H1 (cell line): ENCODE measurements at regions not wholly inside any gene's neighbourhood (a gene's known extent, or its start where the extent isn't known, plus 50 kb on each side); places are given as distances from the start of the nearest gene placed in this dataset.

Experiments
- CTCF ChIA-PET: fragments of 300-600 bp; sonication (Branson Sonifier 250); formaldehyde crosslinking; loops from one replicate; lab custom pipeline; 2021; ENCODE audit not compliant: partially characterized antibody; lab: Charles Lee
- POLR2A ChIA-PET: fragments of 300-600 bp; sonication (Branson Sonifier 250); formaldehyde crosslinking; loops from one replicate; lab custom pipeline; 2021; ENCODE audit warnings: inconsistent platforms; ENCODE audit not compliant: partially characterized antibody; lab: Charles Lee
- DNase-seq, 2 experiments: peaks; one replicate each; pipeline versions ENCODE4 v3.0.0 to v3.0.0-alpha.2; 2010 to 2022; ENCODE audit warnings: low spot score in 2 of 2, low read depth in 1 of 2, mixed read lengths in 1 of 2
- FAIRE-seq: peaks from 2 replicates; lab custom pipeline; 2011; peaks lifted over from hg19 to GRCh38; lab: Jason Lieb, UNC
- H2AFZ ChIP-seq: 2 replicates; pipeline ENCODE4 v1.8.1; 2012; ENCODE audit warnings: low read length, inconsistent platforms
- H2AK5ac ChIP-seq: 2 replicates; pipeline ENCODE4 v1.6.1; 2013; ENCODE audit warnings: low read depth, low read length
- H2BK120ac ChIP-seq: replicated peaks from 2 replicates; pipeline ENCODE3; 2013; ENCODE audit warnings: low read depth, low read length, inconsistent platforms
- H2BK12ac ChIP-seq: 2 replicates; pipeline ENCODE4 v1.6.1; 2013; ENCODE audit warnings: low read depth, low read length
- H2BK15ac ChIP-seq: 2 replicates; pipeline ENCODE4 v1.6.1; 2013; ENCODE audit warnings: low read length
- H2BK20ac ChIP-seq: 2 replicates; pipeline ENCODE4 v1.6.1; 2013; ENCODE audit warnings: low read length
- H2BK5ac ChIP-seq: 2 replicates; pipeline ENCODE4 v1.6.1; 2013; ENCODE audit warnings: low read depth, low read length
- H3K14ac ChIP-seq: 2 replicates; pipeline ENCODE4 v1.6.1; 2013; ENCODE audit warnings: inconsistent platforms; ENCODE audit not compliant: insufficient read length
- H3K18ac ChIP-seq: 2 replicates; pipeline ENCODE4 v1.6.1; 2013; ENCODE audit warnings: low read length; ENCODE audit errors: extremely low read depth
- H3K23ac ChIP-seq: 2 replicates; pipeline ENCODE4 v1.6.1; 2013; ENCODE audit warnings: inconsistent platforms; ENCODE audit not compliant: insufficient read length
- H3K23me2 ChIP-seq: 2 replicates; pipeline ENCODE4 v1.6.1; 2013; ENCODE audit warnings: low read depth, low read length
- H3K27ac ChIP-seq: 2 replicates; pipeline ENCODE4 v1.6.1; 2011; ENCODE audit warnings: low read depth, low read length, inconsistent platforms
- H3K27me3 ChIP-seq, 4 experiments: replicated peaks in 1 of 4; 1 replicate in 1 of 4; 2 replicates in 3 of 4; pipeline versions ENCODE4 v1.6.1 to v1.8.1; 2011 to 2013; ENCODE audit warnings: low read length in 3 of 4, mild to moderate bottlenecking in 3 of 4, inconsistent platforms in 2 of 4, mixed read lengths in 2 of 4, moderate library complexity in 1 of 4; ENCODE audit not compliant: control insufficient read depth in 3 of 4, insufficient read depth in 3 of 4; ENCODE audit errors: extremely low read depth in 1 of 4
- H3K36me3 ChIP-seq, 4 experiments: 2 replicates each; pipeline versions ENCODE4 v1.6.1 to v1.8.1; 2011 to 2013; ENCODE audit warnings: mild to moderate bottlenecking in 4 of 4, low read length in 3 of 4, moderate library complexity in 2 of 4, control low read depth in 1 of 4, inconsistent platforms in 1 of 4; ENCODE audit not compliant: insufficient read depth in 4 of 4, control insufficient read depth in 2 of 4
- H3K4ac ChIP-seq: replicated peaks from 2 replicates; pipeline ENCODE3; 2013; ENCODE audit warnings: low read length, low read depth, mixed read lengths, inconsistent platforms; ENCODE audit not compliant: insufficient read length
- H3K4me1 ChIP-seq, 4 experiments: replicated peaks in 1 of 4; 1 replicate in 1 of 4; 2 replicates in 3 of 4; pipeline versions ENCODE4 v1.6.1 to v1.8.1; 2011 to 2013; ENCODE audit warnings: low read length in 3 of 4, inconsistent platforms in 2 of 4, mixed read lengths in 1 of 4; ENCODE audit not compliant: insufficient read depth in 4 of 4, control insufficient read depth in 3 of 4
- H3K4me2 ChIP-seq, 2 experiments: 2 replicates each; pipeline versions ENCODE4 v1.6.1 to v1.8.1; 2011 to 2013; ENCODE audit warnings: low read depth in 2 of 2, low read length in 2 of 2, control low read depth in 1 of 2, inconsistent platforms in 1 of 2, mild to moderate bottlenecking in 1 of 2; ENCODE audit not compliant: insufficient read depth in 1 of 2
- H3K4me3 ChIP-seq, 4 experiments: fragments of 200-600, 300-600 bp in 1 of 4; sonication (generic), shearing (Covaris generic), sonication (Bioruptor Twin) in 1 of 4; 2 replicates each; pipeline versions ENCODE4 v1.5.1 to v1.8.1; 2011 to 2016; ENCODE audit warnings: low read length in 4 of 4, low read depth in 3 of 4, control low read depth in 2 of 4, inconsistent platforms in 2 of 4, mild to moderate bottlenecking in 2 of 4, mixed read lengths in 1 of 4, moderate library complexity in 1 of 4; ENCODE audit not compliant: insufficient read depth in 2 of 4; ENCODE audit errors: extremely low read depth in 1 of 4
- H3K56ac ChIP-seq: replicated peaks from 2 replicates; pipeline ENCODE3; 2013; ENCODE audit warnings: low read depth, mild to moderate bottlenecking, mixed read lengths, low read length, inconsistent platforms; ENCODE audit not compliant: insufficient read length
- H3K79me1 ChIP-seq: 2 replicates; pipeline ENCODE4 v1.6.1; 2013; ENCODE audit warnings: low read depth, low read length, control low read depth
- H3K79me2 ChIP-seq, 2 experiments: 2 replicates each; pipeline versions ENCODE4 v1.6.1 to v1.8.1; 2012 to 2013; ENCODE audit warnings: low read length in 2 of 2, mild to moderate bottlenecking in 2 of 2, inconsistent platforms in 1 of 2; ENCODE audit not compliant: insufficient read depth in 2 of 2, control insufficient read depth in 1 of 2
- H3K9ac ChIP-seq, 4 experiments: replicated peaks in 1 of 4; 1 replicate in 1 of 4; 2 replicates in 3 of 4; pipeline versions ENCODE4 v1.6.1 to v1.8.1; 2011 to 2013; ENCODE audit warnings: low read depth in 3 of 4, low read length in 3 of 4, control low read depth in 2 of 4, mild to moderate bottlenecking in 2 of 4, moderate library complexity in 2 of 4, inconsistent platforms in 1 of 4; ENCODE audit errors: extremely low read depth in 1 of 4
- H3K9me3 ChIP-seq, 2 experiments: 2 replicates each; pipeline versions ENCODE4 v1.6.1 to v1.8.1; 2012 to 2013; ENCODE audit warnings: mild to moderate bottlenecking in 2 of 2, moderate library complexity in 2 of 2, control low read depth in 1 of 2, inconsistent platforms in 1 of 2, low read depth in 1 of 2, low read length in 1 of 2, mixed read lengths in 1 of 2; ENCODE audit not compliant: insufficient read depth in 2 of 2
- H4K20me1 ChIP-seq, 2 experiments: replicated peaks in 1 of 2; 2 replicates each; pipeline versions ENCODE3 to v1.8.1; 2011 to 2013; ENCODE audit warnings: inconsistent platforms in 2 of 2, low read length in 2 of 2, mild to moderate bottlenecking in 1 of 2; ENCODE audit not compliant: insufficient read depth in 2 of 2, control insufficient read depth in 1 of 2
- H4K5ac ChIP-seq: 2 replicates; pipeline ENCODE4 v1.6.1; 2013; ENCODE audit warnings: low read length, low read depth, mixed read lengths, inconsistent platforms; ENCODE audit not compliant: insufficient read length
- H4K8ac ChIP-seq: 2 replicates; pipeline ENCODE4 v1.8.0; 2013; ENCODE audit warnings: mild to moderate bottlenecking, moderate library complexity, low read length, inconsistent platforms; ENCODE audit not compliant: insufficient read depth; ENCODE audit errors: extremely low read depth
- H4K91ac ChIP-seq: replicated peaks from 2 replicates; pipeline ENCODE3; 2013; ENCODE audit warnings: low read length, mixed read lengths, inconsistent platforms; ENCODE audit not compliant: insufficient read length
- EGR1 ChIP-seq: IDR thresholded peaks from 2 replicates; pipeline ENCODE4 v1.6.1; 2011; ENCODE audit warnings: low read depth, low read length, borderline replicate concordance
- EP300 ChIP-seq, 2 experiments: IDR thresholded peaks; 1 replicate in 1 of 2; 2 replicates in 1 of 2; pipeline ENCODE4 v1.6.1; 2011 to 2012; ENCODE audit warnings: low read depth in 2 of 2, low read length in 2 of 2, mild to moderate bottlenecking in 2 of 2, borderline replicate concordance in 1 of 2, inconsistent platforms in 1 of 2, moderate library complexity in 1 of 2
- EZH2 ChIP-seq: fragments of 200-600 bp; sonication (generic); IDR thresholded peaks from 2 replicates; pipeline ENCODE4 v1.7.1; 2012; ENCODE audit warnings: low read depth, mild to moderate bottlenecking, moderate library complexity, low read length, inconsistent platforms; ENCODE audit not compliant: severe bottlenecking
- KDM1A ChIP-seq: fragments of 200-600, 300-600 bp; sonication (generic); IDR thresholded peaks from 2 replicates; pipeline ENCODE4 v1.7.1; 2016; ENCODE audit warnings: mild to moderate bottlenecking, low read length, borderline replicate concordance
- MAFK ChIP-seq: IDR thresholded peaks from 2 replicates; pipeline ENCODE4 v1.6.1; 2012; ENCODE audit warnings: low read depth, mild to moderate bottlenecking, improper control_type of control experiment, low read length
- NRF1 ChIP-seq: IDR thresholded peaks from 2 replicates; pipeline ENCODE4 v1.6.1; 2011; ENCODE audit warnings: mild to moderate bottlenecking, low read depth, low read length, improper control_type of control experiment
- POU5F1 ChIP-seq: IDR thresholded peaks from 2 replicates; pipeline ENCODE4 v1.6.1; 2011; ENCODE audit warnings: low read depth, mild to moderate bottlenecking, low read length, moderate library complexity
- RFX5 ChIP-seq: IDR thresholded peaks from 2 replicates; pipeline ENCODE4 v1.6.1; 2011; ENCODE audit warnings: low read depth, low read length, improper control_type of control experiment, borderline replicate concordance
- RNF2 ChIP-seq: fragments of 200-900, 300-1000 bp; sonication (generic); IDR thresholded peaks from 2 replicates; pipeline ENCODE4 v1.7.1; 2016; ENCODE audit warnings: borderline replicate concordance, low read depth, mild to moderate bottlenecking, antibody characterized with exemption, low read length; ENCODE audit not compliant: poor library complexity, severe bottlenecking; ENCODE audit errors: missing control alignments
- SIN3A ChIP-seq, 2 experiments: IDR thresholded peaks in 1 of 2; conservative IDR thresholded peaks in 1 of 2; 2 replicates each; pipeline ENCODE4 v1.6.1; 2011 to 2012; ENCODE audit warnings: low read length in 2 of 2, improper control_type of control experiment in 1 of 2, low read depth in 1 of 2, mild to moderate bottlenecking in 1 of 2
- SP2 ChIP-seq: IDR thresholded peaks from 2 replicates; pipeline ENCODE4 v1.6.1; 2012; ENCODE audit warnings: mild to moderate bottlenecking, low read length, inconsistent platforms
- WGBS, 2 experiments: shearing (Covaris generic) in 1 of 2; methylation state at CpG; one replicate each; pipeline versions ENCODE4 v1.1.6 to v1.1.7; 2013 to 2015; ENCODE audit warnings: low lambda C conversion rate in 2 of 2, mixed read lengths in 2 of 2, inconsistent platforms in 1 of 2, low coverage in 1 of 2, missing lambda C conversion rate in 1 of 2; ENCODE audit not compliant: insufficient replicate concordance in 2 of 2, insufficient coverage in 1 of 2, insufficient read length in 1 of 2; ENCODE audit errors: extremely low coverage in 1 of 2, missing lambda C conversion rate in 1 of 2; 5-methylcytosine and 5-hydroxymethylcytosine counted together
- TF ChIP-seq, protein P1 (sequence below): IDR thresholded peaks from 2 replicates; pipeline ENCODE4 v1.6.1; 2011; ENCODE audit warnings: low read depth, mild to moderate bottlenecking, low read length; ENCODE audit not compliant: insufficient read depth
- TF ChIP-seq, protein P2 (sequence below): IDR thresholded peaks from 2 replicates; pipeline ENCODE4 v1.6.1; 2012; ENCODE audit warnings: inconsistent platforms

DNA sequence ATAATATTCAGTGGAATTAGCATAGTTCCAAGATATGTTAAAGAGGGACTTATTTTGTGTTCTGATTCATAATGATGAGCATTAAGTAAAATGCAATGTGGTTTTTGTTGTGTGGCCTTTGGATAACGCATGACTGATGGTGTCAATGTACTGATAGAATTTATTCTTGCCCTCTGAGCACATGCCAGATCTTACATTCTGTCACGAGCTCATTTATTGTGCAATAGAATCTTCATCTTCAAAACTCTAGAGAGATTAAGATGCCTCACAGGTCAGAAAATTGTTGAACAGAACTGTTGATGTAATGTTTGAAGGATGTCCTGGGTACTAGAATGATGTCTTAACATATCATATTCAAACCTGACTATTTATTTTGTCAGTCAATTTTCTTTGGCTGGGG is 148.0 kb upstream of the HTR2A start:
- Histone ChIP-seq H3K79me2 (no peaks in the 10 kb centered on the region), H3K4me2 (no peak overlapping the region), H3K9ac (no peak overlapping the region), H3K4me1 (peaks cover 0 to 5% (median 1%) of the 10 kb centered on the region in 4 experiments; a peak in 2 of 7 replicates), H2BK12ac (no peak overlapping the region), H3K27me3 (peaks cover 0 to 1% (median 0%) of the 10 kb centered on the region in 4 experiments; a peak in 1 of 7 replicates), H2AK5ac (no peak overlapping the region), H3K23ac (no peak overlapping the region), H2BK120ac (no peak overlapping the region), H2BK20ac (no peak overlapping the region), H4K5ac (no peak overlapping the region), H3K4me3 (no peak overlapping the region), H2AFZ (no peak overlapping the region), H3K4ac (no peak overlapping the region), H4K91ac (no peak overlapping the region), H3K23me2 (no peaks in the 10 kb centered on the region), H4K20me1 (no peaks in the 10 kb centered on the region), H3K14ac (no peak overlapping the region), H2BK5ac (no peak overlapping the region), H4K8ac (no peak overlapping the region), H3K56ac (no peak overlapping the region), H2BK15ac (no peak overlapping the region), H3K9me3 (no peaks in the 10 kb centered on the region), H3K79me1 (no peaks in the 10 kb centered on the region), H3K18ac (no peak overlapping the region), H3K27ac (no peak overlapping the region), H3K36me3 (no peaks in the 10 kb centered on the region)
- POLR2A ChIA-PET = no interaction called here
- DNase-seq (no peak), FAIRE-seq (no peak)
- WGBS, 2 experiments = 93% methylated on average over 2 of the region's 2 CpGs; no CpG with 5 or more reads in 1 of the 2 experiments
- CTCF ChIA-PET = interaction anchor here (1.4 kb wide), 1 partner anchor 18 kb away, joined by 3 read pairs; no protein-coding TSS in a partner anchor
- TF ChIP-seq SIN3A (conservative IDR thresholded peaks at IDR 0.05 in 1 of 2, IDR thresholded peaks at IDR 0.05 in 1 of 2; ENCODE audit: low read depth in 1 of 2, low read length in 2 of 2) (no peak), EP300 (IDR thresholded peaks at IDR 0.05; ENCODE audit: borderline replicate concordance in 1 of 2, low read depth in 2 of 2, low read length in 2 of 2) (no peak), RFX5 (no peak), POU5F1 (no peak), EZH2 (no peak), SP2 (no peak), NRF1 (no peak), EGR1 (no peak), RNF2 (no peak), KDM1A (no peak), MAFK (no peak)
- TF ChIP-seq, protein P1, sequence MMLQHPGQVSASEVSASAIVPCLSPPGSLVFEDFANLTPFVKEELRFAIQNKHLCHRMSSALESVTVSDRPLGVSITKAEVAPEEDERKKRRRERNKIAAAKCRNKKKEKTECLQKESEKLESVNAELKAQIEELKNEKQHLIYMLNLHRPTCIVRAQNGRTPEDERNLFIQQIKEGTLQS = no peak
- TF ChIP-seq, protein P2, sequence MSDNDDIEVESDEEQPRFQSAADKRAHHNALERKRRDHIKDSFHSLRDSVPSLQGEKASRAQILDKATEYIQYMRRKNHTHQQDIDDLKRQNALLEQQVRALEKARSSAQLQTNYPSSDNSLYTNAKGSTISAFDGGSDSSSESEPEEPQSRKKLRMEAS = no peak
